ENCODE measurements at regions not wholly inside any gene's neighbourhood (a gene's known extent, or its start where the extent isn't known, plus 50 kb on each side); places are given as distances from the start of the nearest gene placed in this dataset.

DNA sequence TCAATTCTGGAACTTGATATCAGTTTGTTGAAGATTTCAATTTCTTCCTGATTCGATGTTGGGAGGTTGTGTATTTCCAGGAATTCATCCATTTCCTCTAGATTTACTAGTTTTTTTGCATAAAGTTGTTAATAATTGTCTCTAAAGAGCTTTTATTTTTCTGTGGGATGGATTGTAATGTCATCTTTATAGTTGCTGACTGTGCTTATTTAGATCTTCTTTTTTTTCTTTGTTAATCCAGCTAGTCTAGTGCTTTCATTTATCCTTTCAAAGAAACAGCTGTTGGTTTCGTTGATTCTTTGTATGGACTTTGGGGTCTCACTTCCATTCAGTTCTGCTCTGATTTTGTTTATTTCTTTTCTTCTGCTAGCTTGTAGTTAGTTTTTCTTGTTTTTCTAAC lies 302.0 kb upstream of the DMAC1 start:
- DNase-seq (ENCODE audit: low read depth in 1 of 2, low spot score in 2 of 2) (no peak), FAIRE-seq (no peak)
- Histone ChIP-seq H2BK5ac (ENCODE audit: low read depth, low read length) (no peak overlapping the region), H2BK20ac (ENCODE audit: low read length) (no peak overlapping the region), H3K9me3 (ENCODE audit: insufficient read depth in 2 of 2, low read depth in 1 of 2, low read length in 1 of 2) (no peaks in the 10 kb centered on the region), H4K91ac (replicated peaks; ENCODE audit: insufficient read length, low read length) (no peak overlapping the region), H2BK15ac (ENCODE audit: low read length) (no peak overlapping the region), H3K27ac (ENCODE audit: low read depth, low read length) (no peak overlapping the region), H3K27me3 (replicated peaks in 1 of 4; ENCODE audit: control insufficient read depth in 3 of 4, extremely low read depth in 1 of 4, insufficient read depth in 3 of 4, low read length in 3 of 4) (no peaks in the 10 kb centered on the region), H3K23ac (ENCODE audit: insufficient read length) (no peak overlapping the region), H4K8ac (ENCODE audit: extremely low read depth, insufficient read depth, low read length) (no peak overlapping the region), H3K4me2 (ENCODE audit: insufficient read depth in 1 of 2, low read depth in 2 of 2, low read length in 2 of 2) (no peak overlapping the region), H2BK12ac (ENCODE audit: low read depth, low read length) (no peak overlapping the region), H3K14ac (ENCODE audit: insufficient read length) (no peak overlapping the region), H3K4me3 (ENCODE audit: extremely low read depth in 1 of 4, insufficient read depth in 2 of 4, low read depth in 3 of 4, low read length in 4 of 4) (no peak overlapping the region), H3K23me2 (ENCODE audit: low read depth, low read length) (no peaks in the 10 kb centered on the region), H4K20me1 (replicated peaks in 1 of 2; ENCODE audit: control insufficient read depth in 1 of 2, insufficient read depth in 2 of 2, low read length in 2 of 2) (no peaks in the 10 kb centered on the region), H2AFZ (ENCODE audit: low read length) (no peak overlapping the region), H2BK120ac (replicated peaks; ENCODE audit: low read depth, low read length) (no peak overlapping the region), H3K56ac (replicated peaks; ENCODE audit: insufficient read length, low read depth, low read length) (no peak overlapping the region), H3K4me1 (replicated peaks in 1 of 4; ENCODE audit: control insufficient read depth in 3 of 4, insufficient read depth in 4 of 4, low read length in 3 of 4) (no peaks in the 10 kb centered on the region), H2AK5ac (ENCODE audit: low read depth, low read length) (no peak overlapping the region), H3K18ac (ENCODE audit: extremely low read depth, low read length) (no peak overlapping the region), H3K9ac (replicated peaks in 1 of 4; ENCODE audit: extremely low read depth in 1 of 4, low read depth in 3 of 4, low read length in 3 of 4) (no peak overlapping the region), H3K79me1 (ENCODE audit: low read depth, low read length) (no peaks in the 10 kb centered on the region), H3K4ac (replicated peaks; ENCODE audit: insufficient read length, low read depth, low read length) (no peak overlapping the region), H3K36me3 (ENCODE audit: control insufficient read depth in 2 of 4, insufficient read depth in 4 of 4, low read length in 3 of 4) (no peaks in the 10 kb centered on the region), H4K5ac (ENCODE audit: insufficient read length, low read depth, low read length) (no peak overlapping the region), H3K79me2 (ENCODE audit: control insufficient read depth in 1 of 2, insufficient read depth in 2 of 2, low read length in 2 of 2) (no peaks in the 10 kb centered on the region)
- ChIA-PET POLR2A (ENCODE audit: partially characterized antibody) (no interaction called here), CTCF (ENCODE audit: partially characterized antibody) (no interaction called here)
- no peak for TF ChIP-seq TEAD4 (IDR thresholded peaks at IDR 0.05; ENCODE audit: low read depth, low read length)
- 85% methylated on average over 2 of the region's 2 CpGs; no CpG with 5 or more reads in 1 of the 2 experiments for WGBS, 2 experiments (ENCODE audit: extremely low coverage in 1 of 2, insufficient coverage in 1 of 2, insufficient read length in 1 of 2, insufficient replicate concordance in 2 of 2, low coverage in 1 of 2, low lambda C conversion rate in 2 of 2, missing lambda C conversion rate in 1 of 2)
